Stimulated activated CD4-positive, alpha-beta T cell treated with anti-CD3 and anti-CD28 coated beads, Interleukin-2, amount 100 ng/mL, for 4 hours (primary cell): ENCODE measurements at regions not wholly inside any gene's neighbourhood (a gene's known extent, or its start where the extent isn't known, plus 50 kb on each side); places are given as distances from the start of the nearest gene placed in this dataset.

Experiments used
- DNase-seq: peaks from one replicate; pipeline ENCODE4 v3.0.0-alpha.2; 2020; ENCODE audit warnings: low read depth

DNA sequence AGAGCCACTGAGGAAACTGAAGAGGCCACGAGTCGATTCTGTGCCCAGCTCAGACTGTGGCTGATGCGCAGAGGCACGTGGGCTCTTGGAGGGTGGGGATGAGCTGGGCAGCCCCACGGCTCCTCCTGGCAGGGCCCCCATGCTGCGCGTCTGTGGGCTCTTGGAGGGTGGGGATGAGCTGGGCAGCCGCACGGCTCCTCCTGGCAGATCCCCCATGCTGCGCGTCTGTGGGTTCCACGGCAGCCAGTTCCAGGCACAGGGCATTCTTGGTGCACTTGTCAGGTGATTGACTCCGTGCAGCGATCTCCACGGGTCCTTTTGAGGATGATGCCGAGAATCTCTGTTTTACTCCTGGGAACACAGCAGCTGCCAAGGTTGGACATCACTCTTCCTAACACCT is 138.1 kb upstream of the ZNF236 start:
- no peak for DNase-seq

DNA sequence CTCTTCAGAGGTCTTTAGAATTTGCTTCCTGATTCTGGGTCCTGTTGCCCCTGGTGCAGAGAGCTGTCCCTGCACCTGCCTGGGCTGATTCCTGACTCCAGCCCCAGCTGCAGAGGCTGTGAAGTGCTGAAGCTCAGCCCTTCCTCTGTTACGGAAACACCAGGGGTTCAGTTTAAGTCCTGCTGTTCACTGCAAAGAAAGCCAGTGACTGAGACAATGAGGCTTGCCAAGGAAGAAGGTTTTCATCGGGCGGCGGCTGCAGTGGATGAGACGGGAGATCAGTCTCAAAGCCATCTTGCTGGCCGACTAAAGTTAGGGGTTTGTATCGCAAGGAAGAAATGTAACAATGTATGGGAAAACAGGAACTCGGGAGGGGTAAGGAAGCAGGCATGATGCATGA is 142.4 kb upstream of the ZNF236 start:
- DNase-seq: no peak

DNA sequence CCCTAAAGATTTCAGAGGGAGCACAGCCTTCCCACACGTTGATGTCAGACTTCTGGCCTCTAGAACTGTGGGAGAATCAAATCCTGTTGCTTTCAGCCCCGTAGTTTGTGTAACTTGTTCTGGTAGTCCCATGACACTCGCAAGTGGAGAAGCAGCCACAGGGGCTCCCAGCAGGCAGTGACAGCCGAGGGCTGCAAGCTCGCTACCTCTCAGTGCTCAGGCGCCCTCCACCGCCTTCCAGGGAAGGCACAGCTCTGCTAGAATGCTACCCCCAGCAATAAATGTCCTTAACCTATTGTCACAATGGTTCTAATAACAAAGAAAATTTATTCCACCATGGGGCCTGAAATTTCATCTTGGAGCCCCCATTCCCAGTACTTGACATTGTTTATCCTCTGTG is 143.1 kb upstream of the ZNF236 start:
- no peak for DNase-seq

DNA sequence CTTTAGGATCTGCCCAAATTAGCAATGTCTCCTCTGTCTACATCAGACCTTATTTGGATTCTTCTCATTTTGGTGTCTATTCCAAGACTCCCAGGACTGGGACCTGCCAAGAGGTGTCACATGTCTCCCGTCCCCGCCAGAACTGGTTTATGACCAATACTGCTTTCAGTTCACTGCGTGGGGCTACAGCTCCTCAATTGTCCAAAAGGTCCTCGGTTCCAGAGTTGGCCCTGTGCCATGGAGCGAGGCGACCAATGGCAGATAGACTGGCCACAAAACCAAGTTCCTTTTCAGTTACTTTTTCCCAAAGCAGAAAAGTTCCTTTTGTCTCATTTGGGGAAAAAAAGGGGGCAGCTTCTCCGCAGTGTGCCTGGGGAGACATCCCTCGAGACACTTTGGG is 144.1 kb upstream of the ZNF236 start:
- no peak for DNase-seq

DNA sequence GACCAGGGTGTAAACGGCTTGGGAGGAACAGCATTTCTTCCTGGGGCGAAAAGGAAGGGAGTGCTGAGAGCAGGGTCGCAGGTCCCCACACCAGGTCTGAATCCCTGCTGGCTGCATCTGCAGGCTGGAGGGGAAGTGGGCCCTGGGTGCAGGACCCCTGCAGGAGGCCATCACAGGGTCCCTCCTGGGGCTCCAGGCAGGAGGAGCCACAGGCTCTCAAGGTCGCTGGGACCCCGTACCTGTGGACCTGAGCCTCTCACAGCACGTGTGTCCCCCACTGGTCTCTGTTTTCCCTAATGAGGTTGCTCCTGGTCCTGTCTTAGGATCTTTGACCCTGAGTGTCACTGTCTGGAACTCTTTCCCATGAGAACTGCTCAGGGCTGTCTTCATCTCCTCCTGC is 147.8 kb upstream of the ZNF236 start:
- DNase-seq: no peak

DNA sequence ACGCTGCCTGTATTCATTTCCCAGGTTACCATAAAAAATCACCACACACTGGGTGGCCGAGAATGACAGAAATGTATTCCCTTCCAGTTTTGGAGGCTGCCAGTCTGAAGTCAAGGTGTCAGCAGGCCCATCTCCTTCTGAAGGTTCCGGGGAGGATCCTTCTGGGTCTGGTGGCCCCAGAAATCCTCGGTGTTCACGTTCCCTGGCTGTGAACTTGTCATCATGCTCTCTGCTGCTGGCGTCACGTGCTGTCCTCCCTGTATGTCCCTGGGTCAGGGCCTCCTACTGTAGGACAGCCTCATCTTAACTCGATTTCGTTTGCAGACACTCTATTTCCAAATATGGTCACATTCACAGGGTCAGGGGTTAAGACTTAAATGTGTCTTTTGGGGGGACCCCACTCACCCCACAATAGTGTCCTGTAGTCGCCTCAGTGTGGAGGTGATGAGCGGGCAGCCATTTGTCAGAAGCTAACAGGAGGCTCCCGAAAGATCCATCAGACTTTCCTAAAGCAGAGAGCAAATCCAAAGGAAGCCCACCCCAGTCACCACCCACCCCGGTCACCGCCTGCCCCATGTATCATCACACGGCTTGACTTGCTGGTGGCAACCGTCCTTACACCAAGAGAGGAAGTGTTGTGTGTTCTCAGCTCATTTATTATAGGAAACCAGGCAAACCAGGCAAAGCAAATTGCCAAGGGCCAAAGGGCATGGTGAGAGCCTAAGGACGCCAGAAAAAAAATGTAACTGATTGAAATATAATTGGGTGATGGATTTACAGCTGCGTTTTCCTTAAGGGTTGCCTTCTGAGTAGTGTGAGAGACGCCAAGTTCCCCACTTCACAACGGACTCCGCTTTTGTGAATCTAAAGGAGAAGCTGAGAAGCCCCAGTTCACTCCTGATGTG is 148.8 kb upstream of the ZNF236 start:
- DNase-seq: no peak

DNA sequence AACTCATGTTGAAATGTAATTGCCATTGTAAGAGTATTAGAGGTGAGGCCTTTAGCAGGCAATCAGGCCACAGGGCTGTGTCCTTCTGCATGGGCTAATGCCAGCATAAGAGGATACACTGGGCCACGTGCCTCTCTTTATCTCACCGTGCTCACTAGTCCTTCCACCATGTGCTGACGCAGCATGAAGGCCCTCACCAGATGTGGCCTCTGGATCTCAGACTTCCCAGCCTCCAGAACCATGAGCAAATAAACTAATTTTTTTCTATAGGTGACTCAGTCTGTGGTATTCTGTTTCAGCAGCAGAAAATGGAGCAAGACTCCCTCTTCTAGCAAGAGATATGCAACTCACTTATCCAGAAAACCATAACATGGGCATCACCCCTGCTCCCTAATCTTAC is 149.7 kb upstream of the ZNF236 start:
- no peak for DNase-seq

DNA sequence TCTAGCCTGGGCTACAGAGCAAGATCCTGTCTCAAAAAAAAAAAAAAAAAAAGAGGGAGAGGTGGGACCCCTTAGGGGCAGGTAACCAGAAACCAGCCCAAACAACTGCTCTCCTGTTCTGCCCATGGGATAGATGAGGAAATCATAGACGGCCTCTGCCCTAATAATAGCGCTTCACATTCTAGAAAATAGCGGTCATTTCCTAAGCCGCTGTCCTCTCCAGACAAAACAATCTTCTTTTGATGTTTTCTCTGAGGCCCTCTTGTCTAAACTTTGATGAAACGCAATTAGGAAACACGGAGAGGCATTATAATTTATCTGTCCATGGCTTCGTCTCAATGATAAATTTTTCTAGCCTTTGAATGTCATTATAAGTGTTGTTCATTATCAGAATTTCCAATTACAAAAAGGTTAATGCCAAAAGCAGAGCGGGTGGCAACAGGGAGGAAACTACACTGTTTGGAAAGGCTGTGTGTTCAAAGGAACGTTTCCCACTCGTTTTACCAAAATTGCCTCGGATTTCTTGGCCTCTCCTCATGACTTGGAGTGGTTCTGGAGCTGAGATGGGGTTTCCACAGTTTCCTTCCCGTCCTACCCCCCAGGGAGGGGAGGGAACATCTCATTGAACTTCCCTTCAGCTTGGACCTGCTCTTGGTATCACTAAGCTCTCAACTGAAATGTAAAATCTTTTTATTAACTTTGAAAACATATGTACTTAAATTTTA is 151.6 kb upstream of the ZNF236 start:
- DNase-seq: no peak

DNA sequence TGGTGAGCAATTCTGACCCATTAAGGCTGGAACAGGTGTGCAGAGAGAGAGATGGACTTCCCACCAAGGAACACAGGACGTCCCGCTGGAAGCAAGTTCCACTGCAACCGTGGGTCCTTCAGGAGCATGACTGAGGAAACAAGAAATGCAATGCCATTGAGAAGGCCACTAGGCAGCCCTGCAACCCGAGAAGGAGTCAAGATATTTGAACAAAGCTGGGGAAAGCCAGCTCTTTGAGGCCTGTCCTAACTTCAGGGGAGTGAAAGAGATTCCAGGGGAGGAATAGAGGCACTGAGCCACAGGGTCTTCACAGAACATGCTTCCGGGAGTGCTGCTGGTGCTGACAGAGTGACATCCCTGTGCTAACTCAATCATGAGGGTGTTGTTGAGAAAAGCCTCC is 153.8 kb upstream of the ZNF236 start:
- no peak for DNase-seq

DNA sequence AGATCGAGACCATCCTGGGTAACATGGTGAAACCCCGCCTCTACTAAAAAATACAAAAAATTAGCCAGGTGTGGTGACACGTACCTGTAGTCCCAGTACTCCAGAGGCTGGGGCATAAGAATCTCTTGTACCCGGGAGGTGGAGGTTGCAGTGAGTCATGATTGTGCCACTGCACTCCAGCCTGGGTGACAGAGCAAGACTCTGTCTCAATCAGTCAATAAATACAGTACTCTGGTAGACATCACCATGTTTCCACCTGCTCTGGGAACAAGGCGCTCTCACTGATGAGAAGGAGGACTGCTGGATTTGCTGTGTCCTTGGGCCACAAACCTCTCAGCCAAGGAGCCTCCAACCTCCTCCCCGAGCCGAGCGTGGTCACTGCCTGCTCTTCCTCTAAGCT is 154.2 kb upstream of the ZNF236 start:
- no peak for DNase-seq

DNA sequence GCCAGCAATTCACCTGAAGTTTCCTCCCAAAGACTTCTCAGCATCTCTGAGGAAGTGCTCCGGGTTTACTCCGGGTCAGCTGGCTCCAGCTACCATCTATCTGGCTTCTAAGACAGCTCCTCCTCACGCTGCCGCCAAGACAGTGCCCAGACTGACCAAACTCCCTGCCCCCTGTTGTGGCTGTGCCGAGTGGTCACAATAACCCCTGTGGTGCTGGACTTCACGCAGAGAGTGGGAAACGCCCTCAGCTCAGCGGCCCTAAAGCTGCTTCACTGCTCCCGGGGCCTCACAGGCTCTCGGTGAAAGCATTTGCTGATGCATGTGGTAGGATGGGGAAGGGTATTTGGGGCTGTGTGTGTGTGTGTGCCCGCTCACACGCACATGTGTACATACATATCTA is 154.8 kb upstream of the ZNF236 start:
- DNase-seq: no peak

DNA sequence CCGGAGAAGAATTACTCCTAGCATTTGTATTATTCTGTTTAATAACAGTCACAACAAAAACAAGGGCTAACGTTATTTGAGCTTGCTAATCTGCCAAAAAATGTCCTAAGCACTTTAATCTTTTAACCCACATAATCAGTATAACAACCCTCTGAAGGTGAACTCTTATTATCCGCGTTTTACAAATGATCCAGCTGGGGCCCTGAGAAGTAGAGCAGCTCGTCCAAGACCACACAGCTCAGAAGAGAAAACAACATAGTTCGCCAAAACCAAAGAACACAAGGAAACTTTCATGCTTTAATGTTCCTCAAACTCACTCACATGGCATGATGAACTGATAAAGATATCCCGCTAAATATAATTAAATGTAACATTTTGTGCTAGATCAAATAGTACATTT is 159.7 kb upstream of the ZNF236 start:
- DNase-seq: no peak

DNA sequence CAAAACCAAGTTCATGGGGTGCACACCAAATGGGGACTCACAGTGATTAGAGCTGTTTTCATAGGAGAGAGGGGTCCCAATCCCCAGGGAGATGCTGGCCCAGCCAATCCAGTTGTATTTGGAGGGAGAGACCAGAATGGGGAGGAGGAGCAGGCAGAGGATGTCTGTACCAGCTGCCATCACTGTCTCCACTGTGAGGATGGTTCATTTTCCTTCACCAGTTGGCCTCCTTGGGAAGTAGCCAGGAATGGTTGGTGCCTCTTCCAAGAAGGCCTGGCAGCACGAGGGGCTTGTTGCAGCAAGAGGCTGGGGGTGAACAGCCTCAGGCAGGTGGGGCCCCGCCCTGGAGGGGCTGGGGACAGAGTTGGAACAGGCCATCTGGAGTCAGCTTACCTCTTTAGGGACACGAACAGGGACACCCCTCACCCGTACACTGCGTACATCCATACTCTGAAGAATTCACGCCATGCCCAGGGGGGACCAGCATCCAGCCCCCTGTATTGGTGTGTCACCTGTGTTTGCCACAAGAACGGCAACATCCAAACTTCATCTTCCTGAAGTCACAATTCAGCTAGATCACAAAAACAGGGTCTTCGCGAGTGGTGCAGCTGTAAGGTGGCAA is 161.7 kb upstream of the ZNF236 start:
- DNase-seq: no peak

DNA sequence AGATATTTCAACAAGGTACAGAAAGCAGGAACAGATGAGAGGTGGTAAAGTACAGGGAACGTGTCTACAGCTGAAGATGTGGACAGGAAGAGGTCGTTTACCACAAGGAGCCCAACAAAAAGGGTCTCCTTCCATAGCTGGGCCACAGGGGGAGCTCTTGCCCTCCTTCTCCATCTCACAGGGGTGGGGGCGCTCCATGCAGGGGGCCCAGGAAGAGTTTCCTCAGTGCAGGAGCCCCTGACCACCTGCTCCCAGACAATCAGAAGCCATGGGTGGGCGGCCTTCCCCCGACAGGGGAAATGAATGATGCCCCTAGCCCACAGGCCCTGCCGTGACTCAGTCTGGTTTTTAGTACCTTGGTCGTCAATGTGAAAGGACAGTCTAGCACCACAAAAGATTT is 163.6 kb upstream of the ZNF516 start:
- no peak for DNase-seq

DNA sequence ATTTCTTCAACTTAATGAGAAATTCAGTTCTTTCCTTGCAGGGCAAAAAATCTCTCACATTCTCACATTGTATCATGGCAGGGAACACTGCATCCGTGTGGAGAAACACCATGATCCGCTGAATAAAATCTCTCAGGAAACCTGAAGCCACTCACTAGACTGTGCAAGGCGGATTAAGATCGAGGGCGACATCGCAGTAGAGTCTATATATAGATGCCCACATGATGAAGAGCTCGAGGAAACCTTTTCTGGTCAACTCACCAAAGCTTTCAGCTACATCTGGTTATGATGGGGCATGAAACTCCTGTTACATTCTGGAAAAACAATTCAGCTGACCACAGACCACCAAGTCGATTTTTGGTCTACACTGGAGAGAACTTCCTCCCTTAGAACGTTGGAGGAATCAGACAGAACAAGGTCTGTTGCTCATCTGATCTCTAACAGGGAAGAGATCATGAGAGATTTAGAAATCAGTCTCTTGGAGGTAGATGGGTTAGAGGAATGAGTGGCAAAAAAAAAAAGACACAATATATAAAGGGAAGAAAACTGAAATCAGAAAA is 162.9 kb upstream of the ZNF516 start:
- DNase-seq: no peak

DNA sequence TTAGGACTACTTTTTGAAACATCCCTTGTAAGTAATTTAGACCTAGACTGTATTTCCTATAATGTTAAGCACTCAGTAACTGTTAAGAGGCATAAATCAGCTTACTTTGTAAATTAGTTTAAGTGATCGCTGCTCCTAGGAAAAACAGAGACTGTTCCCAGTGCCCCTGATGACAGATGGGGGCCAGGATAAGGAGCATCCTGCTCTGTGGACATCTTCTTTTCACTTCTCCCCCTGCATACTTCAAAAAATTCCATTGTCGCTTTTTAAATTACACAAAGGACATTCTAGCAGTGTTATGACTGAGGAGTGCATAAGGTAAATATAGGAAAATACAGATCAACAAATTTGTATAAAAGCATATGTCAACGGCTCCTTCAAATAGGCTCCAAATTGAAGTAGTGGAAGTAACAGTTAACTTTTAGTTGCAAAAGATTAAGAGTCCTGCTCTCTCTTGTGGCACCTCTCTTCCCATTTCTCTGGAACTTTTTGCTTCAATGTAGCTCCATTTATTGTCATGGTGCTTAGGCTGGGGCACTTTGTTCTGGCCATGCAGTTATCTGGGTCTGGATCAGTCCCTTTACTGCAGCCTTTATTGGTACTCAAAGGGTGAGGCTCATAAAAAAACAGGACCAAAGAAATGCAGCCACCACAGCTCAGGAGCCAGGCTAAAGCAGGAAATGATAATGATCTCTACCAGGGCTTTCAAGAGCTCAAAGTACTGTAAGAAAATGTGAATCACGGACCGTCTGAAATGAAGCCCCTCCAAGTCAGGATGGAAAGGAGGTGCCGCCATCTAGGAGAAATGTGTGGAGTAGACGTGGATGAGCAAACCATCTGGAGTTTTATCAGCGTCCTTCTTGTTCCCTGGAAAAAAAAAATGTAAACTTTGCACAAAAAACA is 162.1 kb upstream of the ZNF516 start:
- DNase-seq: no peak

DNA sequence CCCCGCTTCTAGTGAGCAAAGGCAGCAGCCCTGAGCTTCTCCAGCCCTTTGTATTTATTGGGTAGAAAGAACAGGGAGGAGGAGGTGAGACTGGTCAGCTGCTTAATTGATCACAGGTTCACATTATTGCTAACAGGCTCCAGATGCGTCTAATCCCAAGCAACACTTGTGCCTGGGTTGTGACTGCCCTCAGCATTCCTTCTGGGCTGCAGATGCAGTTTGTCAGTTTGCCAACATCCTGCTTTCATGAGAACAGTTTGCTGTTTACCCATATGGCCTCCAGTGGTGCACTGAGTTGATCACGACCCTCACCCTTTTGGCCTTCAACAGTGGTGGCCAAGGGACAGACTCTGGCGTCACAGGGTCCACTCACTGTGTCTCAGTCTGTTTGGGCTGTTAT is 159.5 kb upstream of the ZNF516 start:
- no peak for DNase-seq

DNA sequence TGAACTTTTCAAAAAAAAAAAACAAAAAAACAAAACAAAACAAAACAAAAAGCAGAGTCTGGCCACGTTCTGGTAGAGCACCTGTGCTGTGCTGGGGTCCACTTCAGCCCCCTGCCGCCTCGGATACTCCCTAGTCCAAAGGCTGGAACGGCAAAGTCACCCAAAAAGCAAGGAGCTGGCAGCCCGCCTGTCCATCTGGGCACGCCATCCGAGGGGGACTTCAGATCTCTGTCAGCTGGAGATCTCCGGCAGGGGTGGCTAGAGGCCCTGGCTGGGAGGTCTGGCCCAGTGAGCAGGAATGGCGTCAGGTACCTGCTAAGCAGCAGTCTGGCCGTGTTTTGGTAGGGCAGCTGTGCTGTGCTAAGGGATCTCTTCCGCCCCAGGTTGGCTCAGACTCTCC is 152.3 kb upstream of the ZNF516 start:
- no peak for DNase-seq

DNA sequence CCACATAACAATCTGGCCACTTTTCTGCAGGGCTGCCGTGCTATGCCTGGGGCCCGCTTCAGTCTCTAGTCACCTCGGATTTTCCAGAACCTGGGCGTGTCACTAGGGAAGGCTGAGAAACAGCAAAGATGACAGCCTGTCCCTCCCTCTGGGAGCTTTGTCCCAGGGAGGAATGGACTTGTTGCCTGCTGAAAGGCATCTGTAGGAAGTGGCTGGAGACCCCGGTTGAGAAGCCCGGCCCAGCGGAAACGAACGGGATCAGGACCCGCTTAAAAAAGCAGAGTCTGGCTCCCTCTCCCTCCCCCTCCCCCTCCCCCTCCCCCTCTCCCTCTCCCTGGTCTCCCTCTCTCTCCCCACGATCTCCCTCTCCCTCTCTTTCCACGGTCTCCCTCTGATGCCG is 149.5 kb upstream of the ZNF516 start:
- no peak for DNase-seq

DNA sequence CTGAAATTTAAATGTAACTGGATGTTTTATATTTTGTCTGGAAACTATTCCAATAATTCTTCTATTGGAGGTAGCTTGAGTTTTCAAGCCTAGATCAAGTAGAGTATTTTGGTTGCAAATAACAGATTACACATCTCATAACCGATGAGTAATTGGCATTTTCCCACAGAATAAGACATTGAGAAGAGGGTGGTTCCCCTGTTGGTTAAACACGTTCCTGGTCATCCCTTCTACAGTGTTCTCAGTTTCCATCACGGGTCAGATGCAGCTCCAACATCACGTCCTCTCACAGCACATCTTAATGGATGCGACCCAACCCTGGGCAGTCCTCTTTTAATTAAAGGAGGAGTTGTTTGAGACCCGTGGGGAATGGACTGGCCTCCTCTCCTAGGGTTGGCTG is 149.0 kb upstream of the ZNF516 start:
- DNase-seq: no peak

DNA sequence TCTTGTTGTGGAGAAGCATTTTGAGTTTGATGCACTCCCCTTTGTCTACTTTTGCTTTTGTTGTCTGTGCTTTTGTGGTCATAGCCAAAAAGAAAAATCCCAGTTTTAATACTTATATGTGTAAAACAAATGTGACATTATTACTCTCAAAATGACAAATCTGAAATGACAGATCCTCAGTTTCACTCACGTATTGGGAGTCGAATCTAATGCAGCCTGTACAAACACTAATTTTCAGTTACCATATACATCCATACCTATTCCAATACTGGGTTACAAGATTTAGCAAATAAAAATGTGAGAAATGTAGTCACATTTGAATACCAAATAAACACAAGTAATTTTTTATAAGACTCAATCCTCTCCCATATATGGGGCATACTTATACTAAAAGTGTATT is 148.2 kb upstream of the ZNF516 start:
- DNase-seq: no peak

DNA sequence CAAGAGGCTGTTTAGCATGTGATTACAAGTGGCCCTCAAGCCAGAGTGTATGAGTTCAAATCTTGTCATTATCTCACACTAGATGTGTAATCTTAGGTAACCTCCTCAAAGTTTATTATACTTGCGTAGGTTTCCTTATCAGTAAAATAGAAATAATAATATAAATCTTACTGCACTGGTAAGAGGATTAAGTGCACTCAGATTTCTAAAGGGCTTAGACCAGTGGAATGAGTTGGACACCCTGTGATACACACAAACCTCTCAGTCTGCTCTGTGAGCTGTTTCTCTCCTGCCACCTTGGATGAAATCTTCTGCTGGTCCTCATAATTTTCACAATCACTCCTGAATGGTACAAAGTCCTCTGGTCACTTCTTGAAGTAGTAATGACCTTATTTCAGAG is 145.4 kb upstream of the ZNF516 start:
- no peak for DNase-seq
